Spleen (tissue), 11 donors: ENCODE measurements at regions not wholly inside any gene's neighbourhood (a gene's known extent, or its start where the extent isn't known, plus 50 kb on each side); places are given as distances from the start of the nearest gene placed in this dataset.

ENCODE experiments used
- DNase-seq: peaks from one replicate; pipeline ENCODE4 v3.0.0-alpha.2; 2020
- H3K27ac ChIP-seq, 8 donors: fragments of 200-600 bp; sonication (generic) in 7 of 8; 1 replicate in 4 of 8; 2 replicates in 4 of 8; pipeline versions ENCODE4 v1.5.0 to v1.8.0; 2016 to 2021; ENCODE audit warnings: inconsistent platforms in 4 of 8, mild to moderate bottlenecking in 4 of 8, moderate library complexity in 1 of 8
- H3K27me3 ChIP-seq, 7 donors: fragments of 200-600 bp; sonication (generic) in 6 of 7; replicated peaks in 1 of 7; 1 replicate in 4 of 7; 2 replicates in 3 of 7; pipeline versions ENCODE4 v1.5.0 to v1.8.0; 2016 to 2021; ENCODE audit warnings: inconsistent platforms in 3 of 7, mild to moderate bottlenecking in 1 of 7
- H3K36me3 ChIP-seq, 6 donors: fragments of 200-600 bp; sonication (generic) in 5 of 6; 1 replicate in 4 of 6; 2 replicates in 2 of 6; pipeline versions ENCODE4 v1.5.0 to v1.8.0; 2016 to 2021; ENCODE audit warnings: inconsistent platforms in 2 of 6
- H3K4me1 ChIP-seq, 6 donors: fragments of 200-600 bp; sonication (generic) in 5 of 6; 1 replicate in 3 of 6; 2 replicates in 3 of 6; pipeline versions ENCODE4 v1.5.0 to v1.8.0; 2016 to 2021; ENCODE audit warnings: inconsistent platforms in 3 of 6
- H3K4me3 ChIP-seq, 8 donors: fragments of 200-600 bp; sonication (generic) in 7 of 8; 1 replicate in 4 of 8; 2 replicates in 4 of 8; pipeline versions ENCODE4 v1.5.0 to v1.8.0; 2016 to 2021; ENCODE audit warnings: inconsistent platforms in 4 of 8, mild to moderate bottlenecking in 4 of 8, moderate library complexity in 2 of 8
- H3K9me3 ChIP-seq, 8 donors: fragments of 200-600 bp; sonication (generic) in 7 of 8; 1 replicate in 4 of 8; 2 replicates in 4 of 8; pipeline versions ENCODE4 v1.5.0 to v1.8.0; 2016 to 2021; ENCODE audit warnings: inconsistent platforms in 4 of 8
- CTCF ChIP-seq, 11 experiments: fragments of 200-600 bp in 7 of 11; fragments of 450-650 bp in 4 of 11; sonication (generic) in 4 of 11; IDR thresholded peaks in 8 of 11; conservative IDR thresholded peaks in 3 of 11; 1 replicate in 7 of 11; 2 replicates in 4 of 11; pipeline versions ENCODE4 v1.4.0 to v1.8.0; 2016 to 2021; ENCODE audit warnings: antibody characterized with exemption in 11 of 11, inconsistent platforms in 4 of 11, mild to moderate bottlenecking in 1 of 11
- POLR2A ChIP-seq, 3 donors: fragments of 450-650 bp; IDR thresholded peaks; one replicate each; pipeline ENCODE4 v1.5.1; 2017; ENCODE audit warnings: antibody characterized with exemption in 3 of 3, mild to moderate bottlenecking in 1 of 3
- POLR2AphosphoS5 ChIP-seq, 3 donors: sonication (generic); formaldehyde crosslinking; IDR thresholded peaks; one replicate each; pipeline ENCODE4 v1.5.1; 2017; ENCODE audit warnings: antibody characterized with exemption in 3 of 3
- WGBS, 5 donors: extraction: QIAGEN DNeasy Blood & Tissue Kit in 3 of 5; methylation state at CpG; one replicate each; pipeline versions ENCODE4 v1.1.5 to v1.1.7; 2013 to 2018; 5-methylcytosine and 5-hydroxymethylcytosine counted together
- intact Hi-C: fragments of 100-400 bp; cut with DNase I; formaldehyde crosslinking; loops from one replicate; pipeline ENCODE4 v1.15.0; 2023; ENCODE audit warnings: low total_unique reads
- donor health status: healthy with polysubstance abuse.
- donor health status: DM: no; HTN: no; CAD: no; lungs with moderate emphysema.
- donor health status: DM: no; HTN: no; CAD: no.
- donor health status: Bipolar disorder and iron deficiency.
- donor health status: healthy.
- donor health status: DM: no; HTN: no; CAD: no.
- donor health status: DM: yes; HTN: yes; CAD: no.

- intact Hi-C loops: no loop called here
- DNase-seq: peak; percentile 18
- peak overlapping the region in 1 of 8 donors; percentile 43 for H3K27ac ChIP-seq
- H3K27me3 ChIP-seq: peaks cover 0 to 18% (median 0%) of the 10 kb centered on the region in 7 donors
- H3K36me3 ChIP-seq: no peaks in the 10 kb centered on the region
- H3K4me3 ChIP-seq: no peak overlapping the region
- no peaks in the 10 kb centered on the region for H3K4me1 ChIP-seq
- no peaks in the 10 kb centered on the region for H3K9me3 ChIP-seq
- TF ChIP-seq POLR2A (IDR thresholded peaks at IDR 0.05): no peak
- no peak for TF ChIP-seq CTCF (IDR thresholded peaks at IDR 0.05 in 8 of 11, conservative IDR thresholded peaks at IDR 0.05 in 3 of 11)
- no peak for TF ChIP-seq POLR2AphosphoS5 (IDR thresholded peaks at IDR 0.05)
- WGBS, 5 donors: 62 to 77% (median 65%) methylated on average over 17 of the region's 17 CpGs
Observed at GRCh38 chr9:135291165-135291564, 188.4 kb upstream of the PPP1R26 start.

- H3K27ac ChIP-seq: no peak overlapping the region
- intact Hi-C loops: no loop called here
- no peak for TF ChIP-seq POLR2A (IDR thresholded peaks at IDR 0.05)
- TF ChIP-seq POLR2AphosphoS5 (IDR thresholded peaks at IDR 0.05): no peak
- no peak for TF ChIP-seq CTCF (IDR thresholded peaks at IDR 0.05 in 8 of 11, conservative IDR thresholded peaks at IDR 0.05 in 3 of 11)
- H3K4me3 ChIP-seq: no peak overlapping the region
- 85 to 91% (median 88%) methylated on average over 11 of the region's 11 CpGs for WGBS, 5 donors
- H3K36me3 ChIP-seq: no peaks in the 10 kb centered on the region
- DNase-seq: peak; percentile 33
- H3K27me3 ChIP-seq: peaks cover 0 to 36% (median 6%) of the 10 kb centered on the region in 7 donors
- no peaks in the 10 kb centered on the region for H3K9me3 ChIP-seq
- no peaks in the 10 kb centered on the region for H3K4me1 ChIP-seq
Observed at GRCh38 chr9:135294836-135295235, 184.7 kb upstream of the PPP1R26 start.

GRCh38 chr9:135295551-135296300 is 183.9 kb upstream of the PPP1R26 start:
- H3K9me3 ChIP-seq: no peaks in the 10 kb centered on the region
- WGBS, 5 donors: 69 to 80% (median 79%) methylated on average over 11 of the region's 11 CpGs

More at GRCh38 chr9:135295551-135296300, 183.9 kb upstream of the PPP1R26 start:
- Histone ChIP-seq H3K4me1 (no peaks in the 10 kb centered on the region), H3K4me3 (no peak overlapping the region), H3K27me3 (peaks cover 0 to 37% (median 13%) of the 10 kb centered on the region in 7 donors), H3K36me3 (no peaks in the 10 kb centered on the region), H3K27ac (no peak overlapping the region)
- TF ChIP-seq POLR2AphosphoS5 (IDR thresholded peaks at IDR 0.05): no peak
- TF ChIP-seq CTCF (IDR thresholded peaks at IDR 0.05 in 8 of 11, conservative IDR thresholded peaks at IDR 0.05 in 3 of 11): no peak
- no peak for TF ChIP-seq POLR2A (IDR thresholded peaks at IDR 0.05)
- DNase-seq: peak; percentile 36
- intact Hi-C loops: no loop called here
